ENCODE measurements at regions not wholly inside any gene's neighbourhood (a gene's known extent, or its start where the extent isn't known, plus 50 kb on each side); places are given as distances from the start of the nearest gene placed in this dataset.
"Not testable (repeated sequence)": the region's sequence is repeated elsewhere in the genome, so short reads cannot be mapped to it uniquely, and the experiment has no call there.

DNA sequence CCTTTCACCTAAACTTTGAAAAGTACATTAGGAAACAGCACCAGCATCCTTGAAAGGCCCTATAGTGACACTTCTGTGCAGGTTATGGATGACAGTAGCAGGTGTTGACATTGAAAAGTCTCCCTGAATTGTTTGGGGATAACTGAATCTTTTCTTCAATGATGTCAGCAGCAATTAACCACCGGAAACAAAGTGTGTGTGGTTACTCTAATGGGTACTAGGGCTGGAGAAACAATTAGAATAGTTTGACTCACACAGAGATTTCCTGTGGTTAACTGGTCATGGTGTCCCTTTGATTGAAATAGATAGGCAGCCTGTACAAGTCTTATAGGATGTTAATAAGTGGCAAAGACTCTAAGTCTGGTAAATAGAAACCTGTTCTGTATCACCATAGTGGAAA lies 189.1 kb downstream of the TBX18 start:
- H3K27me3 Mint-ChIP-seq (ENCODE audit: insufficient read depth): no peaks in the 10 kb centered on the region
- no peak overlapping the region for H3K9ac ChIP-seq (ENCODE audit: extremely low read depth, low read length, poor library complexity, severe bottlenecking)
- DNase-seq: no peak
- no peaks in the 10 kb centered on the region for H3K36me3 Mint-ChIP-seq (ENCODE audit: low read depth)
- WGBS, 2 experiments (ENCODE audit: insufficient coverage in 1 of 2, insufficient read length in 1 of 2): 58 to 90% methylated on average over 1 of the region's 1 CpG
- H3K4me1 Mint-ChIP-seq: peaks cover 4% of the 10 kb centered on the region
- no peak overlapping the region for H3K4me3 ChIP-seq (ENCODE audit: low read length)
- H3K36me3 ChIP-seq (ENCODE audit: control insufficient read depth, insufficient read depth, low read length): no peaks in the 10 kb centered on the region
- no peak overlapping the region for H3K27ac ChIP-seq (ENCODE audit: low read depth, low read length)
- H3K9me3 Mint-ChIP-seq: peaks cover 15% of the 10 kb centered on the region
- H3K27ac Mint-ChIP-seq: no peak overlapping the region
- H3K9me3 ChIP-seq (ENCODE audit: control insufficient read depth, low read length): peaks cover 13% of the 10 kb centered on the region
- TF ChIP-seq, protein P1, sequence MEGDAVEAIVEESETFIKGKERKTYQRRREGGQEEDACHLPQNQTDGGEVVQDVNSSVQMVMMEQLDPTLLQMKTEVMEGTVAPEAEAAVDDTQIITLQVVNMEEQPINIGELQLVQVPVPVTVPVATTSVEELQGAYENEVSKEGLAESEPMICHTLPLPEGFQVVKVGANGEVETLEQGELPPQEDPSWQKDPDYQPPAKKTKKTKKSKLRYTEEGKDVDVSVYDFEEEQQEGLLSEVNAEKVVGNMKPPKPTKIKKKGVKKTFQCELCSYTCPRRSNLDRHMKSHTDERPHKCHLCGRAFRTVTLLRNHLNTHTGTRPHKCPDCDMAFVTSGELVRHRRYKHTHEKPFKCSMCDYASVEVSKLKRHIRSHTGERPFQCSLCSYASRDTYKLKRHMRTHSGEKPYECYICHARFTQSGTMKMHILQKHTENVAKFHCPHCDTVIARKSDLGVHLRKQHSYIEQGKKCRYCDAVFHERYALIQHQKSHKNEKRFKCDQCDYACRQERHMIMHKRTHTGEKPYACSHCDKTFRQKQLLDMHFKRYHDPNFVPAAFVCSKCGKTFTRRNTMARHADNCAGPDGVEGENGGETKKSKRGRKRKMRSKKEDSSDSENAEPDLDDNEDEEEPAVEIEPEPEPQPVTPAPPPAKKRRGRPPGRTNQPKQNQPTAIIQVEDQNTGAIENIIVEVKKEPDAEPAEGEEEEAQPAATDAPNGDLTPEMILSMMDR (conservative IDR thresholded peaks at IDR 0.05): no peak
- H3K4me3 Mint-ChIP-seq: no peak overlapping the region
- peaks cover 3% of the 10 kb centered on the region for H3K4me1 ChIP-seq (ENCODE audit: control insufficient read depth, insufficient read depth, low read length)
- H3K27me3 ChIP-seq (ENCODE audit: control insufficient read depth, insufficient read depth, low read length, poor library complexity, severe bottlenecking): no peaks in the 10 kb centered on the region

DNA sequence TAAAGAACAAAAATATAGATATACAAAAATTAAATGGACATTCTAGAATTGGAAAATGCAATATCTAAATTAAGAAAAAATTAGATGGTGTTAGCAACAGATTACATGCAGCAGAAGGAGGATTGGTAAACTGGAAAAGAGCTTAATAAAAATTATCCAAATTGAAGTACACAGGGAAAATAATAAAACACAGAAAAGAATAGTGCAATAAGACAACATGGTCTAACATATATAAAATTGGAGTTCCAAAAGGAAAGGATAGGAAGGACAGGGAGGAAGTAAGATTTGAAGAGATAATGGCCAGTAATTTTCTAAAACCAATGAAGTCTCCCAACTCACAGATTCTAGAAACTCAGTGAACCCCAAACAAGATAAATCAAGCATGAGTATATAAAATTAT lies 194.5 kb downstream of the TBX18 start:
- Histone ChIP-seq H3K27ac (ENCODE audit: low read depth, low read length) (no peak overlapping the region), H3K9me3 (ENCODE audit: control insufficient read depth, low read length) (peaks cover 6% of the 10 kb centered on the region), H3K4me1 (ENCODE audit: control insufficient read depth, insufficient read depth, low read length) (peaks cover 3% of the 10 kb centered on the region), H3K9ac (ENCODE audit: extremely low read depth, low read length, poor library complexity, severe bottlenecking) (no peak overlapping the region), H3K4me3 (ENCODE audit: low read length) (no peak overlapping the region), H3K36me3 (ENCODE audit: control insufficient read depth, insufficient read depth, low read length) (no peaks in the 10 kb centered on the region), H3K27me3 (ENCODE audit: control insufficient read depth, insufficient read depth, low read length, poor library complexity, severe bottlenecking) (no peaks in the 10 kb centered on the region)
- DNase-seq: no peak
- Mint-ChIP-seq H3K4me3 (no peak overlapping the region), H3K4me1 (peaks cover 4% of the 10 kb centered on the region), H3K9me3 (peaks cover 8% of the 10 kb centered on the region), H3K27me3 (ENCODE audit: insufficient read depth) (no peaks in the 10 kb centered on the region), H3K36me3 (ENCODE audit: low read depth) (no peaks in the 10 kb centered on the region), H3K27ac (no peak overlapping the region)
- TF ChIP-seq, protein P1 (conservative IDR thresholded peaks at IDR 0.05): no peak

DNA sequence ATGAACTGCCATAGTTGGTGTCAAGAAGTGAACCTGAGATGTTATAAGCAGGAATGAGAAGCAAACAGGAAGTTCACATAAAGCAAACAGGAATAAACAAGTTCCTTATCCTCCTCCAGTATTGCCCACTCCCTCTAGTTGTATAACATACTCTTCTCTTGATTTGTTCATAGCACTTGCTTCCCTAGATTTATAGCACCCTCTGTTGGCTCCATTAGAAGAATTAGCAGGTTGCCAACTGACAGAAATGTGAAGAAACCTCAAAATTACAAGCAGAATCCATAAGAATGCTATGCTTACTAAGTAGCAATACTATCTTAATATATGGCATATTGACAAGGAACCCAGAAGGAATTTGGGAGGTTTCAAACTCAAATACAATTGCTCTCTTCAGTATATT lies 195.4 kb downstream of the TBX18 start:
- H3K9me3 ChIP-seq (ENCODE audit: control insufficient read depth, low read length): peaks cover 6% of the 10 kb centered on the region
- H3K4me1 ChIP-seq (ENCODE audit: control insufficient read depth, insufficient read depth, low read length): no peaks in the 10 kb centered on the region
- H3K27me3 ChIP-seq (ENCODE audit: control insufficient read depth, insufficient read depth, low read length, poor library complexity, severe bottlenecking): no peaks in the 10 kb centered on the region
- DNase-seq: no peak
- Mint-ChIP-seq H3K27ac (no peak overlapping the region), H3K36me3 (ENCODE audit: low read depth) (no peaks in the 10 kb centered on the region), H3K27me3 (ENCODE audit: insufficient read depth) (no peaks in the 10 kb centered on the region), H3K9me3 (peaks cover 8% of the 10 kb centered on the region), H3K4me3 (no peak overlapping the region), H3K4me1 (no peaks in the 10 kb centered on the region)
- H3K9ac ChIP-seq (ENCODE audit: extremely low read depth, low read length, poor library complexity, severe bottlenecking): no peak overlapping the region
- no peak overlapping the region for H3K27ac ChIP-seq (ENCODE audit: low read depth, low read length)
- no peak overlapping the region for H3K4me3 ChIP-seq (ENCODE audit: low read length)
- H3K36me3 ChIP-seq (ENCODE audit: control insufficient read depth, insufficient read depth, low read length): no peaks in the 10 kb centered on the region
- TF ChIP-seq, protein P1 (conservative IDR thresholded peaks at IDR 0.05): peak; percentile 64

DNA sequence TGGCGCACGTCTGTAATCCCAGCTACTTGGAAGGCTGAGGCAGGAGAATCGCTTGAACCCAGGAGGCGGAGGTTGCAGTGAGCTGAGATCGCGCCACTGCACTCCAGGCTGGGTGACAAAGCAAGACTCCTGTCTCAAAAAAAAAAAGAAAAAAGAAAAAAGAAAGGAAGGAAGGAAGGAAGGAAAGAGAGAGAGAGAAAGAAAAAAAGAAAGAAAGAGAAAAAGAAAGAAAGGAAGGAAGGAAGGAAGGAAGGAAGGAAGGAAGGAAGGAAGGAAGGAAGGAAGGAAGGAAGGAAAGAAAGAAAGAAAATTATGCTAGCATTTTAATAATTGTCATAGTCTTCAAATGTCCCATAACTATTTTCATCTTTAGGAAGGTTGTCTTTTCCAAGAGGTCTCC lies 198.7 kb downstream of the TBX18 start:
- H3K27ac Mint-ChIP-seq; H3K4me3 Mint-ChIP-seq; H3K36me3 ChIP-seq (ENCODE audit: control insufficient read depth, insufficient read depth, low read length); H3K9me3 ChIP-seq (ENCODE audit: control insufficient read depth, low read length); H3K4me1 Mint-ChIP-seq; H3K4me1 ChIP-seq (ENCODE audit: control insufficient read depth, insufficient read depth, low read length); H3K27ac ChIP-seq (ENCODE audit: low read depth, low read length); H3K27me3 ChIP-seq (ENCODE audit: control insufficient read depth, insufficient read depth, low read length, poor library complexity, severe bottlenecking); H3K9me3 Mint-ChIP-seq; DNase-seq; H3K27me3 Mint-ChIP-seq (ENCODE audit: insufficient read depth); H3K36me3 Mint-ChIP-seq (ENCODE audit: low read depth); H3K4me3 ChIP-seq (ENCODE audit: low read length); H3K9ac ChIP-seq (ENCODE audit: extremely low read depth, low read length, poor library complexity, severe bottlenecking): not testable (repeated sequence)
- WGBS, 2 experiments (ENCODE audit: insufficient coverage in 1 of 2, insufficient read length in 1 of 2): 80 to 94% methylated on average over 2 to 6 of the region's 6 CpGs
